HEK293 (cell line): ENCODE measurements at regions not wholly inside any gene's neighbourhood (a gene's known extent, or its start where the extent isn't known, plus 50 kb on each side); places are given as distances from the start of the nearest gene placed in this dataset.

ENCODE experiments used
- CTCF ChIA-PET: fragments of 350-600 bp; formaldehyde crosslinking; extraction: SDS; loops from one replicate; lab custom pipeline; 2021; ENCODE audit warnings: antibody characterized with exemption; lab: Yijun Ruan, JAX
- POLR2A ChIA-PET: fragments of 300-600 bp; formaldehyde crosslinking; extraction: SDS; loops from one replicate; lab custom pipeline; 2020; ENCODE audit warnings: antibody characterized with exemption, inconsistent platforms; lab: Yijun Ruan, JAX
- H3K27ac ChIP-seq: fragments of 200-500 bp; sonication (Bioruptor generic); 2 replicates; pipeline ENCODE4 v1.5.1; 2014; ENCODE audit warnings: low read depth, low read length, control low read depth, inconsistent platforms; ENCODE audit errors: extremely low read depth
- H3K36me3 ChIP-seq, 2 experiments: fragments of 200-500 bp in 1 of 2; sonication (Bioruptor generic) in 1 of 2; 1 replicate in 1 of 2; 2 replicates in 1 of 2; pipeline ENCODE4 v1.5.1; 2014 to 2017; ENCODE audit warnings: inconsistent platforms in 2 of 2, low read length in 2 of 2; ENCODE audit not compliant: control insufficient read depth in 2 of 2, insufficient read depth in 1 of 2
- H3K4me1 ChIP-seq: fragments of 200-500 bp; sonication (Bioruptor generic); 2 replicates; pipeline ENCODE4 v1.5.1; 2014; ENCODE audit warnings: mild to moderate bottlenecking, low read length, inconsistent platforms; ENCODE audit not compliant: control insufficient read depth, insufficient read depth
- H3K4me3 ChIP-seq: 2 replicates; pipeline ENCODE4 v1.5.1; 2011; ENCODE audit warnings: low read depth, mild to moderate bottlenecking, control low read depth, low read length, moderate library complexity
- H3K9me3 ChIP-seq: fragments of 200-500 bp; sonication (Bioruptor generic); 2 replicates; pipeline ENCODE4 v1.5.1; 2014; ENCODE audit warnings: low read depth, low read length, inconsistent platforms; ENCODE audit not compliant: control insufficient read depth, insufficient read depth
- BCL11A ChIP-seq: fragments of 450-650 bp; formaldehyde crosslinking; IDR thresholded peaks from 2 replicates; pipeline ENCODE4 v1.5.1; 2016; ENCODE audit warnings: low read depth, missing biosample characterization, missing genetic modification characterization
- FEZF1 ChIP-seq: fragments of 450-650 bp; formaldehyde crosslinking; IDR thresholded peaks from 2 replicates; pipeline ENCODE4 v1.5.1; 2016; ENCODE audit warnings: missing biosample characterization, missing genetic modification characterization
- KLF10 ChIP-seq: fragments of 450-650 bp; IDR thresholded peaks from 2 replicates; pipeline ENCODE4 v1.5.1; 2018; ENCODE audit warnings: missing biosample characterization, mild to moderate bottlenecking, missing genetic modification characterization
- MZF1 ChIP-seq: fragments of 450-650 bp; formaldehyde crosslinking; IDR thresholded peaks from 2 replicates; pipeline ENCODE4 v1.5.1; 2017; ENCODE audit warnings: missing biosample characterization, missing genetic modification characterization, borderline replicate concordance
- OSR2 ChIP-seq: fragments of 450-650 bp; formaldehyde crosslinking; IDR thresholded peaks from 2 replicates; pipeline ENCODE4 v1.5.1; 2016; ENCODE audit warnings: missing biosample characterization, missing genetic modification characterization
- ZEB2 ChIP-seq: fragments of 450-650 bp; formaldehyde crosslinking; IDR thresholded peaks from 2 replicates; pipeline ENCODE4 v1.5.1; 2016; ENCODE audit warnings: missing biosample characterization, missing genetic modification characterization
- ZNF10 ChIP-seq: fragments of 450-650 bp; formaldehyde crosslinking; IDR thresholded peaks from 2 replicates; pipeline ENCODE4 v1.5.1; 2017; ENCODE audit warnings: missing biosample characterization, missing genetic modification characterization
- ZNF132 ChIP-seq: fragments of 450-650 bp; formaldehyde crosslinking; IDR thresholded peaks from 2 replicates; pipeline ENCODE4 v1.5.1; 2017; ENCODE audit warnings: missing biosample characterization, missing genetic modification characterization, borderline replicate concordance
- ZNF138 ChIP-seq: fragments of 450-650 bp; formaldehyde crosslinking; IDR thresholded peaks from 2 replicates; pipeline ENCODE4 v1.5.1; 2016; ENCODE audit warnings: missing biosample characterization, missing genetic modification characterization, borderline replicate concordance
- ZNF223 ChIP-seq: fragments of 450-650 bp; formaldehyde crosslinking; IDR thresholded peaks from 2 replicates; pipeline ENCODE4 v1.5.1; 2016; ENCODE audit warnings: missing biosample characterization, missing genetic modification characterization
- ZNF23 ChIP-seq: fragments of 450-650 bp; formaldehyde crosslinking; IDR thresholded peaks from 2 replicates; pipeline ENCODE4 v1.5.1; 2016; ENCODE audit warnings: missing biosample characterization, missing genetic modification characterization, borderline replicate concordance
- ZNF239 ChIP-seq: fragments of 450-650 bp; formaldehyde crosslinking; IDR thresholded peaks from 2 replicates; pipeline ENCODE4 v1.5.1; 2016; ENCODE audit warnings: missing biosample characterization, missing genetic modification characterization
- ZNF324 ChIP-seq: fragments of 450-650 bp; formaldehyde crosslinking; IDR thresholded peaks from 2 replicates; pipeline ENCODE4 v1.5.1; 2016; ENCODE audit warnings: missing biosample characterization, missing genetic modification characterization
- ZNF426 ChIP-seq: fragments of 450-650 bp; formaldehyde crosslinking; IDR thresholded peaks from 2 replicates; pipeline ENCODE4 v1.5.1; 2017; ENCODE audit warnings: missing biosample characterization, missing genetic modification characterization, mild to moderate bottlenecking, inconsistent platforms, moderate library complexity
- ZNF514 ChIP-seq: fragments of 450-650 bp; formaldehyde crosslinking; IDR thresholded peaks from 2 replicates; pipeline ENCODE4 v1.5.1; 2016; ENCODE audit warnings: missing biosample characterization, missing genetic modification characterization
- ZNF530 ChIP-seq: fragments of 450-650 bp; formaldehyde crosslinking; IDR thresholded peaks from 2 replicates; pipeline ENCODE4 v1.5.1; 2016; ENCODE audit warnings: low read depth, missing biosample characterization, missing genetic modification characterization
- ZNF600 ChIP-seq: fragments of 450-650 bp; formaldehyde crosslinking; IDR thresholded peaks from 2 replicates; pipeline ENCODE4 v1.5.1; 2016; ENCODE audit warnings: missing biosample characterization, missing genetic modification characterization
- ZNF624 ChIP-seq: fragments of 450-650 bp; formaldehyde crosslinking; IDR thresholded peaks from 2 replicates; pipeline ENCODE4 v1.5.1; 2017; ENCODE audit warnings: missing biosample characterization, missing genetic modification characterization
- ZNF747 ChIP-seq: fragments of 450-650 bp; formaldehyde crosslinking; IDR thresholded peaks from 2 replicates; pipeline ENCODE4 v1.5.1; 2016; ENCODE audit warnings: missing biosample characterization, missing genetic modification characterization
- ZNF843 ChIP-seq: fragments of 450-650 bp; formaldehyde crosslinking; IDR thresholded peaks from 2 replicates; pipeline ENCODE4 v1.5.1; 2016; ENCODE audit warnings: missing biosample characterization, missing genetic modification characterization
- ZXDB ChIP-seq: fragments of 450-650 bp; formaldehyde crosslinking; IDR thresholded peaks from 2 replicates; pipeline ENCODE4 v1.5.1; 2016; ENCODE audit warnings: missing biosample characterization, missing genetic modification characterization
- TF ChIP-seq, protein P1 (sequence below): fragments of 450-650 bp; formaldehyde crosslinking; conservative IDR thresholded peaks from 2 replicates; pipeline ENCODE4 v1.5.1; 2016; ENCODE audit warnings: low read depth, missing biosample characterization, missing genetic modification characterization
- TF ChIP-seq, protein P2 (sequence below): fragments of 450-650 bp; IDR thresholded peaks from 2 replicates; pipeline ENCODE4 v1.5.1; 2018; ENCODE audit warnings: missing biosample characterization, mild to moderate bottlenecking, missing genetic modification characterization
- TF ChIP-seq, protein P3 (sequence below): fragments of 450-650 bp; formaldehyde crosslinking; IDR thresholded peaks from 2 replicates; pipeline ENCODE4 v1.5.1; 2016; ENCODE audit warnings: missing biosample characterization, missing genetic modification characterization, borderline replicate concordance
- TF ChIP-seq, protein P4 (sequence below): sonication (generic); formaldehyde crosslinking; IDR thresholded peaks from 2 replicates; pipeline ENCODE4 v1.8.1; 2022; ENCODE audit warnings: mild to moderate bottlenecking, moderate library complexity, missing genetic modification reagents
- TF ChIP-seq, protein P5 (sequence below): fragments of 450-650 bp; formaldehyde crosslinking; IDR thresholded peaks from 2 replicates; pipeline ENCODE4 v1.5.1; 2017; ENCODE audit warnings: missing biosample characterization, missing genetic modification characterization
- TF ChIP-seq, protein P6 (sequence below): fragments of 450-650 bp; formaldehyde crosslinking; IDR thresholded peaks from 2 replicates; pipeline ENCODE4 v1.5.1; 2016; ENCODE audit warnings: missing biosample characterization, missing genetic modification characterization

DNA sequence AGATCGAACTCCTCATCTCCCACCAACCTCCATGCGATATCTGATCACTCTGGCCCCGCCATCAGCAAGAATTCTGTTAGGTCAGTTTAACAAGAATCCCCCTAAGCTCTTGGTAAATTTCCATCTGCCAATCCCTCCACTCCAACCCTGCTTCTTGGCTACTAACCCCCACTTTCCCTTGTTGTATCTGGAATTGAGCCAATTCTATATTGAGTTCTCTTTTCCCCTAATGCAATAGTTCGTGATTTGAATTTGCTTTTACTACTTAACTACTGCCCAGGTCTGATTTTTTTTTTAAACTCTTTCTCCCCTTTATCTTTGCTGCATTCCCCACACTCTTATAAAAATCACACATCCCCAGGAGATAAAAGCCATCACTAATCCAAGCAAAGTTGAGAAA, 159.3 kb upstream of the STK17B start:
- peaks cover 18% of the 10 kb centered on the region for H3K4me1 ChIP-seq
- peak overlapping the region; percentile 30; the same call in 1 of the 2 replicates for H3K27ac ChIP-seq
- POLR2A ChIA-PET: no interaction called here
- H3K4me3 ChIP-seq: no peak overlapping the region
- no peaks in the 10 kb centered on the region for H3K36me3 ChIP-seq
- H3K9me3 ChIP-seq: no peaks in the 10 kb centered on the region
- CTCF ChIA-PET: interaction anchor here (1.2 kb wide), 1 partner anchor 84 kb away, joined by 3 read pairs; no protein-coding TSS in a partner anchor
- TF ChIP-seq ZNF600 (tag by site-specific recombination): no peak
- TF ChIP-seq, protein P1, sequence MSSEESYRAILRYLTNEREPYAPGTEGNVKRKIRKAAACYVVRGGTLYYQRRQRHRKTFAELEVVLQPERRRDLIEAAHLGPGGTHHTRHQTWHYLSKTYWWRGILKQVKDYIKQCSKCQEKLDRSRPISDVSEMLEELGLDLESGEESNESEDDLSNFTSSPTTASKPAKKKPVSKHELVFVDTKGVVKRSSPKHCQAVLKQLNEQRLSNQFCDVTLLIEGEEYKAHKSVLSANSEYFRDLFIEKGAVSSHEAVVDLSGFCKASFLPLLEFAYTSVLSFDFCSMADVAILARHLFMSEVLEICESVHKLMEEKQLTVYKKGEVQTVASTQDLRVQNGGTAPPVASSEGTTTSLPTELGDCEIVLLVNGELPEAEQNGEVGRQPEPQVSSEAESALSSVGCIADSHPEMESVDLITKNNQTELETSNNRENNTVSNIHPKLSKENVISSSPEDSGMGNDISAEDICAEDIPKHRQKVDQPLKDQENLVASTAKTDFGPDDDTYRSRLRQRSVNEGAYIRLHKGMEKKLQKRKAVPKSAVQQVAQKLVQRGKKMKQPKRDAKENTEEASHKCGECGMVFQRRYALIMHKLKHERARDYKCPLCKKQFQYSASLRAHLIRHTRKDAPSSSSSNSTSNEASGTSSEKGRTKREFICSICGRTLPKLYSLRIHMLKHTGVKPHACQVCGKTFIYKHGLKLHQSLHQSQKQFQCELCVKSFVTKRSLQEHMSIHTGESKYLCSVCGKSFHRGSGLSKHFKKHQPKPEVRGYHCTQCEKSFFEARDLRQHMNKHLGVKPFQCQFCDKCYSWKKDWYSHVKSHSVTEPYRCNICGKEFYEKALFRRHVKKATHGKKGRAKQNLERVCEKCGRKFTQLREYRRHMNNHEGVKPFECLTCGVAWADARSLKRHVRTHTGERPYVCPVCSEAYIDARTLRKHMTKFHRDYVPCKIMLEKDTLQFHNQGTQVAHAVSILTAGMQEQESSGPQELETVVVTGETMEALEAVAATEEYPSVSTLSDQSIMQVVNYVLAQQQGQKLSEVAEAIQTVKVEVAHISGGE: no peak
- no peak for TF ChIP-seq ZNF324
- peak; percentile 69; the same call in 1 of the 2 replicates for TF ChIP-seq ZNF843 (tag by site-specific recombination)
- no peak for TF ChIP-seq ZNF239 (tag by site-specific recombination)
- no peak for TF ChIP-seq ZNF138 (tag by site-specific recombination)
- no peak for TF ChIP-seq KLF10 (tag by site-specific recombination)
- peak; percentile 98 for TF ChIP-seq MZF1 (tag by site-specific recombination)
- TF ChIP-seq, protein P2, sequence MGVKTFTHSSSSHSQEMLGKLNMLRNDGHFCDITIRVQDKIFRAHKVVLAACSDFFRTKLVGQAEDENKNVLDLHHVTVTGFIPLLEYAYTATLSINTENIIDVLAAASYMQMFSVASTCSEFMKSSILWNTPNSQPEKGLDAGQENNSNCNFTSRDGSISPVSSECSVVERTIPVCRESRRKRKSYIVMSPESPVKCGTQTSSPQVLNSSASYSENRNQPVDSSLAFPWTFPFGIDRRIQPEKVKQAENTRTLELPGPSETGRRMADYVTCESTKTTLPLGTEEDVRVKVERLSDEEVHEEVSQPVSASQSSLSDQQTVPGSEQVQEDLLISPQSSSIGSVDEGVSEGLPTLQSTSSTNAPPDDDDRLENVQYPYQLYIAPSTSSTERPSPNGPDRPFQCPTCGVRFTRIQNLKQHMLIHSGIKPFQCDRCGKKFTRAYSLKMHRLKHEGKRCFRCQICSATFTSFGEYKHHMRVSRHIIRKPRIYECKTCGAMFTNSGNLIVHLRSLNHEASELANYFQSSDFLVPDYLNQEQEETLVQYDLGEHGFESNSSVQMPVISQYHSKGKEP (tag by site-specific recombination): peak; percentile 53
- TF ChIP-seq, protein P3, sequence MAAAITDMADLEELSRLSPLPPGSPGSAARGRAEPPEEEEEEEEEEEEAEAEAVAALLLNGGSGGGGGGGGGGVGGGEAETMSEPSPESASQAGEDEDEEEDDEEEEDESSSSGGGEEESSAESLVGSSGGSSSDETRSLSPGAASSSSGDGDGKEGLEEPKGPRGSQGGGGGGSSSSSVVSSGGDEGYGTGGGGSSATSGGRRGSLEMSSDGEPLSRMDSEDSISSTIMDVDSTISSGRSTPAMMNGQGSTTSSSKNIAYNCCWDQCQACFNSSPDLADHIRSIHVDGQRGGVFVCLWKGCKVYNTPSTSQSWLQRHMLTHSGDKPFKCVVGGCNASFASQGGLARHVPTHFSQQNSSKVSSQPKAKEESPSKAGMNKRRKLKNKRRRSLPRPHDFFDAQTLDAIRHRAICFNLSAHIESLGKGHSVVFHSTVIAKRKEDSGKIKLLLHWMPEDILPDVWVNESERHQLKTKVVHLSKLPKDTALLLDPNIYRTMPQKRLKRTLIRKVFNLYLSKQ (tag by site-specific recombination): no peak
- TF ChIP-seq ZNF747: no peak
- no peak for TF ChIP-seq ZNF624
- TF ChIP-seq ZNF132 (tag by site-specific recombination): no peak
- no peak for TF ChIP-seq ZNF223 (tag by site-specific recombination)
- no peak for TF ChIP-seq ZNF23
- peak; percentile 52; the same call in 1 of the 2 replicates for TF ChIP-seq OSR2 (tag by site-specific recombination)
- TF ChIP-seq ZNF10 (tag by site-specific recombination): no peak
- peak; percentile 51 for TF ChIP-seq ZXDB (tag by site-specific recombination)
- TF ChIP-seq ZNF514 (tag by site-specific recombination): no peak
- TF ChIP-seq BCL11A (tag by site-specific recombination): no peak
- TF ChIP-seq, protein P4, sequence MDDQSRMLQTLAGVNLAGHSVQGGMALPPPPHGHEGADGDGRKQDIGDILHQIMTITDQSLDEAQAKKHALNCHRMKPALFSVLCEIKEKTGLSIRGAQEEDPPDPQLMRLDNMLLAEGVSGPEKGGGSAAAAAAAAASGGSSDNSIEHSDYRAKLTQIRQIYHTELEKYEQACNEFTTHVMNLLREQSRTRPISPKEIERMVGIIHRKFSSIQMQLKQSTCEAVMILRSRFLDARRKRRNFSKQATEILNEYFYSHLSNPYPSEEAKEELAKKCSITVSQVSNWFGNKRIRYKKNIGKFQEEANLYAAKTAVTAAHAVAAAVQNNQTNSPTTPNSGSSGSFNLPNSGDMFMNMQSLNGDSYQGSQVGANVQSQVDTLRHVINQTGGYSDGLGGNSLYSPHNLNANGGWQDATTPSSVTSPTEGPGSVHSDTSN (CRISPR knock-in tag): no peak
- no peak for TF ChIP-seq ZNF426 (tag by site-specific recombination)
- TF ChIP-seq ZNF530 (tag by site-specific recombination): no peak
- TF ChIP-seq, protein P5, sequence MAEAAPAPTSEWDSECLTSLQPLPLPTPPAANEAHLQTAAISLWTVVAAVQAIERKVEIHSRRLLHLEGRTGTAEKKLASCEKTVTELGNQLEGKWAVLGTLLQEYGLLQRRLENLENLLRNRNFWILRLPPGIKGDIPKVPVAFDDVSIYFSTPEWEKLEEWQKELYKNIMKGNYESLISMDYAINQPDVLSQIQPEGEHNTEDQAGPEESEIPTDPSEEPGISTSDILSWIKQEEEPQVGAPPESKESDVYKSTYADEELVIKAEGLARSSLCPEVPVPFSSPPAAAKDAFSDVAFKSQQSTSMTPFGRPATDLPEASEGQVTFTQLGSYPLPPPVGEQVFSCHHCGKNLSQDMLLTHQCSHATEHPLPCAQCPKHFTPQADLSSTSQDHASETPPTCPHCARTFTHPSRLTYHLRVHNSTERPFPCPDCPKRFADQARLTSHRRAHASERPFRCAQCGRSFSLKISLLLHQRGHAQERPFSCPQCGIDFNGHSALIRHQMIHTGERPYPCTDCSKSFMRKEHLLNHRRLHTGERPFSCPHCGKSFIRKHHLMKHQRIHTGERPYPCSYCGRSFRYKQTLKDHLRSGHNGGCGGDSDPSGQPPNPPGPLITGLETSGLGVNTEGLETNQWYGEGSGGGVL (tag by site-specific recombination): peak; percentile 84
- TF ChIP-seq, protein P6, sequence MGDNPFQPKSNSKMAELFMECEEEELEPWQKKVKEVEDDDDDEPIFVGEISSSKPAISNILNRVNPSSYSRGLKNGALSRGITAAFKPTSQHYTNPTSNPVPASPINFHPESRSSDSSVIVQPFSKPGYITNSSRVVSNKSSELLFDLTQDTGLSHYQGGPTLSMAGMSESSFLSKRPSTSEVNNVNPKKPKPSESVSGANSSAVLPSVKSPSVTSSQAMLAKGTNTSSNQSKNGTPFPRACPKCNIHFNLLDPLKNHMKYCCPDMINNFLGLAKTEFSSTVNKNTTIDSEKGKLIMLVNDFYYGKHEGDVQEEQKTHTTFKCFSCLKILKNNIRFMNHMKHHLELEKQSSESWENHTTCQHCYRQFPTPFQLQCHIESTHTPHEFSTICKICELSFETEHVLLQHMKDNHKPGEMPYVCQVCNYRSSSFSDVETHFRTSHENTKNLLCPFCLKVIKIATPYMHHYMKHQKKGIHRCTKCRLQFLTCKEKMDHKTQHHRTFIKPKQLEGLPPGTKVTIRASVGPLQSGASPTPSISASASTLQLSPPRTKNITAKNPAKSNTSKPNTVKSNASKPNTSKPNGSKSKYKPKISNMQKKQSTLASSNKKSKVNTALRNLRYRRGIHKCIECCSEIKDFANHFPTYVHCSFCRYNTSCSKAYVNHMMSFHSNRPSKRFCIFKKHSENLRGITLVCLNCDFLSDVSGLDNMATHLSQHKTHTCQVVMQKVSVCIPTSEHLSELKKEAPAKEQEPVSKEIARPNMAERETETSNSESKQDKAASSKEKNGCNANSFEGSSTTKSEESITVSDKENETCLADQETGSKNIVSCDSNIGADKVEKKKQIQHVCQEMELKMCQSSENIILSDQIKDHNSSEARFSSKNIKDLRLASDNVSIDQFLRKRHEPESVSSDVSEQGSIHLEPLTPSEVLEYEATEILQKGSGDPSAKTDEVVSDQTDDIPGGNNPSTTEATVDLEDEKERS (tag by site-specific recombination): no peak
- TF ChIP-seq ZEB2: no peak
- peak; percentile 39; the same call in 1 of the 2 replicates for TF ChIP-seq FEZF1 (tag by site-specific recombination)
